ENCODE measurements at regions not wholly inside any gene's neighbourhood (a gene's known extent, or its start where the extent isn't known, plus 50 kb on each side); places are given as distances from the start of the nearest gene placed in this dataset.
"Not testable (repeated sequence)": the region's sequence is repeated elsewhere in the genome, so short reads cannot be mapped to it uniquely, and the experiment has no call there.

GRCh38 chr11:48729503-48729902 lies 240.9 kb downstream of the OR4A47 start:
- CTCF ChIA-PET (ENCODE audit: low intra/inter-chr PET ratio); H4K20me1 ChIP-seq (replicated peaks; ENCODE audit: control insufficient read depth, insufficient read depth, low read length); H3K9ac ChIP-seq (ENCODE audit: insufficient read depth in 1 of 2, low read depth in 2 of 2, low read length in 2 of 2); H3K4me2 ChIP-seq (ENCODE audit: insufficient read depth, low read length); POLR2A ChIA-PET; H3K9me1 ChIP-seq (ENCODE audit: control insufficient read depth, insufficient read depth, low read length); H3K4me1 ChIP-seq (replicated peaks in 1 of 2; ENCODE audit: control insufficient read depth in 2 of 2, insufficient read depth in 2 of 2, low read length in 2 of 2); H3K79me2 ChIP-seq (ENCODE audit: control insufficient read depth, insufficient read depth, low read length); H3K27me3 ChIP-seq (ENCODE audit: control insufficient read depth in 2 of 2, insufficient read depth in 2 of 2, low read length in 2 of 2); H3K36me3 ChIP-seq (ENCODE audit: control insufficient read depth, insufficient read depth, low read length); intact Hi-C loops (cut with micrococcal nuclease); DNase-seq (ENCODE audit: extremely low read depth in 1 of 4, low spot score in 3 of 4); H3K27ac ChIP-seq (ENCODE audit: extremely low read depth, low read depth, low read length); BruUV-seq (replicated peaks); H2AFZ ChIP-seq (ENCODE audit: low read depth, low read length); ATAC-seq; H3K4me3 ChIP-seq; FAIRE-seq; H3K9me3 ChIP-seq (replicated peaks; ENCODE audit: control insufficient read depth, insufficient read depth, low read depth, low read length); in situ Hi-C loops (cut with MboI): not testable (repeated sequence)
- WGBS (ENCODE audit: insufficient coverage, low coverage, missing lambda C conversion rate) = 0% methylated on average over 5 of the region's 5 CpGs

GRCh38 chr11:48750081-48750480 lies 233.6 kb downstream of the TRIM51G start:
- H3K79me2 ChIP-seq (ENCODE audit: control insufficient read depth, insufficient read depth, low read length); H3K9ac ChIP-seq (ENCODE audit: insufficient read depth in 1 of 2, low read depth in 2 of 2, low read length in 2 of 2); FAIRE-seq; CTCF ChIA-PET (ENCODE audit: low intra/inter-chr PET ratio); POLR2A ChIA-PET; H3K27me3 ChIP-seq (ENCODE audit: control insufficient read depth in 2 of 2, insufficient read depth in 2 of 2, low read length in 2 of 2); H3K9me1 ChIP-seq (ENCODE audit: control insufficient read depth, insufficient read depth, low read length); H3K9me3 ChIP-seq (replicated peaks; ENCODE audit: control insufficient read depth, insufficient read depth, low read depth, low read length); DNase-seq (ENCODE audit: extremely low read depth in 1 of 4, low spot score in 3 of 4); BruUV-seq (replicated peaks); H3K27ac ChIP-seq (ENCODE audit: extremely low read depth, low read depth, low read length); intact Hi-C loops (cut with micrococcal nuclease); ATAC-seq; in situ Hi-C loops (cut with MboI); H4K20me1 ChIP-seq (replicated peaks; ENCODE audit: control insufficient read depth, insufficient read depth, low read length); H3K4me3 ChIP-seq; H2AFZ ChIP-seq (ENCODE audit: low read depth, low read length); H3K4me1 ChIP-seq (replicated peaks in 1 of 2; ENCODE audit: control insufficient read depth in 2 of 2, insufficient read depth in 2 of 2, low read length in 2 of 2); H3K36me3 ChIP-seq (ENCODE audit: control insufficient read depth, insufficient read depth, low read length); H3K4me2 ChIP-seq (ENCODE audit: insufficient read depth, low read length): not testable (repeated sequence)
- 0% methylated on average over 10 of the region's 10 CpGs for WGBS (ENCODE audit: insufficient coverage, low coverage, missing lambda C conversion rate)

All from K562 (cell line).